CD4-positive, alpha-beta memory T cell (primary cell): ENCODE measurements at regions not wholly inside any gene's neighbourhood (a gene's known extent, or its start where the extent isn't known, plus 50 kb on each side); places are given as distances from the start of the nearest gene placed in this dataset.

Source experiments
- CTCF ChIA-PET: fragments of 350-600 bp; sonication (Branson Sonifier 250); formaldehyde crosslinking; loops from one replicate; lab custom pipeline; 2021; ENCODE audit warnings: inconsistent platforms; ENCODE audit not compliant: partially characterized antibody; lab: Charles Lee
- POLR2A ChIA-PET: fragments of 350-600 bp; sonication (Branson Sonifier 250); formaldehyde crosslinking; loops from one replicate; lab custom pipeline; 2021; ENCODE audit not compliant: partially characterized antibody; lab: Charles Lee
- DNase-seq, 5 donors: peaks; one replicate each; pipeline versions ENCODE4 v3.0.0 to v3.0.0-alpha.2; 2020 to 2022; ENCODE audit warnings: mixed read lengths in 1 of 5
- H3K27ac ChIP-seq: one replicate; pipeline ENCODE4 v1.7.0; 2013; ENCODE audit warnings: low read depth, low read length
- H3K27me3 ChIP-seq: 2 replicates; pipeline ENCODE4 v1.7.0; 2013; ENCODE audit warnings: mild to moderate bottlenecking, low read length, moderate library complexity; ENCODE audit not compliant: insufficient read depth
- H3K36me3 ChIP-seq: 2 replicates; pipeline ENCODE4 v1.7.0; 2013; ENCODE audit warnings: mild to moderate bottlenecking, low read length, moderate library complexity; ENCODE audit not compliant: insufficient read depth
- H3K4me1 ChIP-seq: 2 replicates; pipeline ENCODE4 v1.7.0; 2013; ENCODE audit warnings: mild to moderate bottlenecking, low read length, moderate library complexity; ENCODE audit not compliant: insufficient read depth
- H3K4me3 ChIP-seq, 2 donors: one replicate each; pipeline ENCODE4 v1.7.0; 2013; ENCODE audit warnings: low read length in 2 of 2, mild to moderate bottlenecking in 1 of 2
- H3K9me3 ChIP-seq, 2 donors: one replicate each; pipeline ENCODE4 v1.7.0; 2013; ENCODE audit warnings: low read length in 2 of 2, control low read depth in 1 of 2; ENCODE audit not compliant: control insufficient read depth in 1 of 2
- H3K27ac Mint-ChIP-seq, 7 donors: one replicate each; pipeline ENCODE4 v1.8.0; 2020 to 2021; ENCODE audit warnings: mixed read lengths in 7 of 7, mild to moderate bottlenecking in 6 of 7, inconsistent platforms in 3 of 7, moderate library complexity in 3 of 7
- H3K27me3 Mint-ChIP-seq, 2 donors: one replicate each; pipeline ENCODE4 v1.8.0; 2020 to 2021; ENCODE audit warnings: mixed read lengths in 2 of 2
- H3K36me3 Mint-ChIP-seq, 2 donors: one replicate each; pipeline ENCODE4 v1.8.0; 2020 to 2021; ENCODE audit warnings: mixed read lengths in 2 of 2, inconsistent platforms in 1 of 2, mild to moderate bottlenecking in 1 of 2
- H3K4me1 Mint-ChIP-seq, 4 donors: one replicate each; pipeline ENCODE4 v1.8.0; 2020 to 2021; ENCODE audit warnings: mixed read lengths in 4 of 4, mild to moderate bottlenecking in 1 of 4
- H3K4me3 Mint-ChIP-seq, 8 donors: one replicate each; pipeline ENCODE4 v1.8.0; 2020 to 2021; ENCODE audit warnings: mixed read lengths in 8 of 8, mild to moderate bottlenecking in 7 of 8, moderate library complexity in 6 of 8, inconsistent platforms in 3 of 8
- H3K9me3 Mint-ChIP-seq, 8 donors: one replicate each; pipeline ENCODE4 v1.8.0; 2020 to 2021; ENCODE audit warnings: mixed read lengths in 8 of 8, mild to moderate bottlenecking in 5 of 8, inconsistent platforms in 3 of 8, moderate library complexity in 1 of 8
- intact Hi-C: fragments of 100-400 bp; cut with micrococcal nuclease; formaldehyde crosslinking; loops from one replicate; pipeline ENCODE4 v1.15.1; 2023

GRCh38 chr12:132401982-132402381 is 72.6 kb upstream of the GALNT9 start:
- no peaks in the 10 kb centered on the region for H3K36me3 ChIP-seq
- no peaks in the 10 kb centered on the region for H3K27me3 ChIP-seq
- H3K9me3 Mint-ChIP-seq = no peaks in the 10 kb centered on the region
- POLR2A ChIA-PET = no interaction called here
- H3K4me1 Mint-ChIP-seq = no peaks in the 10 kb centered on the region
- no peaks in the 10 kb centered on the region for H3K9me3 ChIP-seq
- no peaks in the 10 kb centered on the region for H3K36me3 Mint-ChIP-seq
- CTCF ChIA-PET = no interaction called here
- H3K4me3 ChIP-seq = no peak overlapping the region
- intact Hi-C loops = no loop called here
- H3K27me3 Mint-ChIP-seq = peaks cover 10 to 13% of the 10 kb centered on the region in 2 donors
- H3K27ac ChIP-seq = no peak overlapping the region
- no peak for DNase-seq
- H3K27ac Mint-ChIP-seq = no peak overlapping the region
- no peak overlapping the region for H3K4me3 Mint-ChIP-seq
- no peaks in the 10 kb centered on the region for H3K4me1 ChIP-seq

- Histone ChIP-seq H3K9me3 (no peaks in the 10 kb centered on the region), H3K4me3 (no peak overlapping the region), H3K27me3 (no peaks in the 10 kb centered on the region), H3K4me1 (no peaks in the 10 kb centered on the region), H3K27ac (no peak overlapping the region), H3K36me3 (no peaks in the 10 kb centered on the region)
- Mint-ChIP-seq H3K4me1 (no peaks in the 10 kb centered on the region), H3K27ac (no peak overlapping the region), H3K27me3 (peaks cover 9 to 13% of the 10 kb centered on the region in 2 donors), H3K9me3 (no peaks in the 10 kb centered on the region), H3K4me3 (no peak overlapping the region), H3K36me3 (no peaks in the 10 kb centered on the region)
- no peak for DNase-seq
- intact Hi-C loops = no loop called here
- POLR2A ChIA-PET = no interaction called here
- CTCF ChIA-PET = no interaction called here
Observed at GRCh38 chr12:132400011-132400641, 70.7 kb upstream of the GALNT9 start.

DNA sequence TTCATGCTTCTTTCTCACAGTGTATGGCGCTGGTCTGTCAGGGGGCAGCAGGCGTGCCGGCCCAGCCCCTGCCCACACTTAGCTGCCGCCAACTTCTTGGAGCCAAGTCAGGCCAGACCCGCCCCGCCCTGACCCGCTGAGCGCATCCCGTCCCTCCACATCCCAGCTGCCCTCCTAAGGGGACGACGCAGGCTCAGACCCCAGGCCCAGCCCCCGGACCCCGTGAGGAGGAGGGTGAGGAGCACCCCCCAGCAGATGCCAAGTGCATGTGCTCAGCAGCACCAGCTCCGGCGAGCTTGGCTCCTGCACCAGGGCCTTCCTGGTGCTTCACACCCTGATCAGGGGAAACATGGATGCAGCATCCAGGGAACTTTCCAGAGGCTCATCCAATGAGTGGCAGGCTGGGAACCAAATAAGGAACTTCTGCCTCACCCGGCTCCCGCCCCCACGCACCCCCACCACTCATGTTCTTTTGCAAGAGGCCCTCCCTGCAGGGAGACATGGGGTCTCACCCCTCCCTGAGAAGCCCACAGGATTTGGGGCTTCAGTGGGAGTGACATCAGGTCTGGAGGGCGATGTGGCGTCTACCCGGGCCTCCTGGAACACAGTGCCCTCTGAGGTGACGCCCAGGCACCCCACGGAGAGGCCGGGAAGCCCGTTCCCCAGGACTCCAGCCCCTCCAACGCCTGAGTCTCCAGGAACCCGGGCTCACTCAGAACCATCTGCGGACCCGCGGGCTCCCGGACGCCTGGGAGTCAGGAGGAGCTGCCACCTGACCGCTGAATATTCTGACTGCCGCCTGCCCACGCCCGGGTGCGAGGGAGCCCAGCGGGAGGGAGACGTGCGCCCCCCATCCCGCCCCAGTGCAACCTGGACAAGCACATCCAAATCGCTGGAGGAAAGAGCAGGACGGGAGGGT is 70.0 kb upstream of the GALNT9 start:
- H3K4me1 Mint-ChIP-seq = no peaks in the 10 kb centered on the region

GRCh38 chr12:132398386-132398991 is 69.1 kb upstream of the GALNT9 start:
- H3K9me3 Mint-ChIP-seq = no peaks in the 10 kb centered on the region
- POLR2A ChIA-PET = no interaction called here

More for the DNA sequence above, 70.0 kb upstream of the GALNT9 start:
- Mint-ChIP-seq H3K4me3 (no peak overlapping the region), H3K27me3 (peaks cover 9 to 13% of the 10 kb centered on the region in 2 donors), H3K9me3 (no peaks in the 10 kb centered on the region), H3K27ac (no peak overlapping the region), H3K36me3 (no peaks in the 10 kb centered on the region)
- intact Hi-C loops = no loop called here
- H3K4me3 ChIP-seq = no peak overlapping the region
- ChIA-PET CTCF (no interaction called here), POLR2A (no interaction called here)
- no peaks in the 10 kb centered on the region for H3K27me3 ChIP-seq
- H3K36me3 ChIP-seq = no peaks in the 10 kb centered on the region
- H3K27ac ChIP-seq = no peak overlapping the region
- H3K9me3 ChIP-seq = no peaks in the 10 kb centered on the region
- H3K4me1 ChIP-seq = no peaks in the 10 kb centered on the region
- DNase-seq = no peak

DNA sequence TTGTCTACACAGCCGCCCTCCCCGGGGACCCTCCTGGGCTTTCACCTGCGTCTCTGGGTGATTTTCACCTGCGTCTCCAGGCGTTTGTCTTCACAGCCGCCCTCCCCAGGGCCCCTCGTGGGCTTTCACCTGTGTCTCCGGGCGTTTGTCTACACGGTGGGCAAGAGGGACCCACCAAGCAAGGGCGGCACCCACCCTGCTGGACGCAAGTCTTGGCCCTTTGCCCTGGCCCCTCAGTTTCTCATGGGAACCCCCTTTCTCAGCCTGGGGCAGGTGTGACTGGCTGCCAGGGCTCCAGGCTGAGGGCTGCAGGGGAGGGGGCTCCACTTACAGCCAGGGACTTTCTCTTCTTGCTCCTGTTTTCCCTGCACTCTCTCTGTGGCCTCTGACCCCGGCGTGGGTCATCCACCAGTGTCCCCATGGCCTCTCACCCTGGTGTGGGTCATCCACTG is 68.6 kb upstream of the GALNT9 start:
- no peak for DNase-seq
- no peaks in the 10 kb centered on the region for H3K36me3 Mint-ChIP-seq
- no peaks in the 10 kb centered on the region for H3K9me3 Mint-ChIP-seq
- H3K27ac Mint-ChIP-seq = no peak overlapping the region
- Histone ChIP-seq H3K27me3 (no peaks in the 10 kb centered on the region), H3K4me3 (no peak overlapping the region), H3K9me3 (no peaks in the 10 kb centered on the region), H3K36me3 (no peaks in the 10 kb centered on the region), H3K27ac (no peak overlapping the region), H3K4me1 (no peaks in the 10 kb centered on the region)
- ChIA-PET POLR2A (no interaction called here), CTCF (no interaction called here)
- intact Hi-C loops = no loop called here
- peaks cover 5 to 6% of the 10 kb centered on the region in 2 donors for H3K27me3 Mint-ChIP-seq
- H3K4me3 Mint-ChIP-seq = no peak overlapping the region
- H3K4me1 Mint-ChIP-seq = no peaks in the 10 kb centered on the region

More at GRCh38 chr12:132398386-132398991, 69.1 kb upstream of the GALNT9 start:
- CTCF ChIA-PET = no interaction called here
- no peak overlapping the region for H3K4me3 ChIP-seq
- no peaks in the 10 kb centered on the region for H3K9me3 ChIP-seq
- Mint-ChIP-seq H3K27me3 (peaks cover 7 to 11% of the 10 kb centered on the region in 2 donors), H3K4me3 (no peak overlapping the region), H3K4me1 (no peaks in the 10 kb centered on the region), H3K27ac (no peak overlapping the region), H3K36me3 (no peaks in the 10 kb centered on the region)
- H3K36me3 ChIP-seq = no peaks in the 10 kb centered on the region
- no peak for DNase-seq
- no peak overlapping the region for H3K27ac ChIP-seq
- intact Hi-C loops = no loop called here
- H3K4me1 ChIP-seq = no peaks in the 10 kb centered on the region
- H3K27me3 ChIP-seq = no peaks in the 10 kb centered on the region

GRCh38 chr12:132397152-132397933 is 68.0 kb upstream of the GALNT9 start:
- Histone ChIP-seq H3K9me3 (no peaks in the 10 kb centered on the region), H3K27me3 (no peaks in the 10 kb centered on the region), H3K4me1 (no peaks in the 10 kb centered on the region), H3K27ac (no peak overlapping the region), H3K36me3 (no peaks in the 10 kb centered on the region), H3K4me3 (no peak overlapping the region)
- DNase-seq = no peak
- no peaks in the 10 kb centered on the region for H3K9me3 Mint-ChIP-seq
- POLR2A ChIA-PET = no interaction called here
- H3K4me1 Mint-ChIP-seq = no peaks in the 10 kb centered on the region
- peaks cover 3 to 8% of the 10 kb centered on the region in 2 donors for H3K27me3 Mint-ChIP-seq
- no peak overlapping the region for H3K27ac Mint-ChIP-seq
- CTCF ChIA-PET = no interaction called here
- no peak overlapping the region for H3K4me3 Mint-ChIP-seq
- intact Hi-C loops = no loop called here
- H3K36me3 Mint-ChIP-seq = no peaks in the 10 kb centered on the region

DNA sequence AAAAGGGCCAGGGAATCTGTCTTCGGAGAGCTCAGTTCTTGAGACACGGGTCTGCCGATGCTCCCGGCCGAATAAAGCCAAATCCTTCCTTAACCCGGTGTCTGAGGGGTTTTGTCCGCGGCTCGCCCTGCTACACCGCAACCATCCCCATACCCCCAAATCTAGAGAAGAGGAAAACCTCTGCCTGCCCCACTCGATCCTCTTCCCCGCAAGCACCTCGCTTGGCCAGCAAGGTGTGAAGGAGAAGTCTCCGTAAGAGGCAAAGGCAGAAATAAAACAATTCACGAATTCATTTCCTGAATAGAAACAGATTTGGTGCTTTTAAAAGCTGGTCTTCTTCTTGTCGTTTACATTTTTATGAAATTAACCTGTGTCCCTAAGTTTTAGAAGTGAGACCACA is 67.3 kb upstream of the GALNT9 start:
- intact Hi-C loops = no loop called here
- no peak overlapping the region for H3K27ac Mint-ChIP-seq

More for the DNA sequence above, 67.3 kb upstream of the GALNT9 start:
- no peak overlapping the region for H3K4me3 Mint-ChIP-seq
- no peaks in the 10 kb centered on the region for H3K36me3 ChIP-seq
- no peak for DNase-seq
- H3K36me3 Mint-ChIP-seq = no peaks in the 10 kb centered on the region
- no peaks in the 10 kb centered on the region for H3K4me1 ChIP-seq
- H3K9me3 ChIP-seq = no peaks in the 10 kb centered on the region
- no peaks in the 10 kb centered on the region for H3K9me3 Mint-ChIP-seq
- H3K27me3 Mint-ChIP-seq = peaks cover 3 to 8% of the 10 kb centered on the region in 2 donors
- no peaks in the 10 kb centered on the region for H3K4me1 Mint-ChIP-seq
- ChIA-PET CTCF (no interaction called here), POLR2A (no interaction called here)
- no peak overlapping the region for H3K27ac ChIP-seq
- H3K27me3 ChIP-seq = no peaks in the 10 kb centered on the region
- H3K4me3 ChIP-seq = no peak overlapping the region
